Adrenal gland (tissue), 5 donors: ENCODE measurements at regions not wholly inside any gene's neighbourhood (a gene's known extent, or its start where the extent isn't known, plus 50 kb on each side); places are given as distances from the start of the nearest gene placed in this dataset.

Source experiments
- CTCF ChIP-seq, 6 experiments: fragments of 450-650 bp in 4 of 6; fragments of 200-600 bp in 2 of 6; sonication (generic) in 1 of 6; IDR thresholded peaks; 1 replicate in 5 of 6; 2 replicates in 1 of 6; pipeline versions ENCODE4 v1.5.1 to v1.8.0; 2016 to 2021; ENCODE audit warnings: antibody characterized with exemption in 6 of 6, mild to moderate bottlenecking in 2 of 6, moderate library complexity in 1 of 6
- POLR2A ChIP-seq, 2 donors: fragments of 450-650 bp; IDR thresholded peaks; one replicate each; pipeline ENCODE4 v1.6.1; 2017; ENCODE audit warnings: antibody characterized with exemption in 2 of 2, mild to moderate bottlenecking in 2 of 2, moderate library complexity in 1 of 2
- donor health status: DM: no; HTN: no; CAD: no.

DNA sequence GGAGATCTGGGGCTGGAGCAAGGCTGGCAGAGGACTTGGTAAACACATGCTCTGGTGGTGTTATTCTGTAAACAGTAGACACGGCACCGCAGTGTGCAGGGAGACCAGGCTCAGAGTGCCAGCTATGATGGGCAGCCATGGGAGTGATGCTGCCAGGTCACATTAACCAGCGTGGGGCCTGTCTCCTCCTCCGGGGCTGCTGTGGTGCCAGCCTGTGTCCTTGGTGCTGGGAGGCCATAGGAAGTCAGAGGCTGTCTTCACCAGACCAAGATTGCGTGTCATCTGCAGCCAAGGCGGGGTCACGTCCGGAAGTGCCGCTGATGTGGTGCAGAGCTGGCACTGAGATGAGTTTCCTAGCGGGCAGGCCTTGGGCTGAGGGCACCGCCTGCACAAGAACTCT is 236.0 kb downstream of the GLRX3 start:
- TF ChIP-seq CTCF (IDR thresholded peaks at IDR 0.05): no peak
- TF ChIP-seq POLR2A (IDR thresholded peaks at IDR 0.05): no peak
